ENCODE measurements at regions not wholly inside any gene's neighbourhood (a gene's known extent, or its start where the extent isn't known, plus 50 kb on each side); places are given as distances from the start of the nearest gene placed in this dataset.

DNA sequence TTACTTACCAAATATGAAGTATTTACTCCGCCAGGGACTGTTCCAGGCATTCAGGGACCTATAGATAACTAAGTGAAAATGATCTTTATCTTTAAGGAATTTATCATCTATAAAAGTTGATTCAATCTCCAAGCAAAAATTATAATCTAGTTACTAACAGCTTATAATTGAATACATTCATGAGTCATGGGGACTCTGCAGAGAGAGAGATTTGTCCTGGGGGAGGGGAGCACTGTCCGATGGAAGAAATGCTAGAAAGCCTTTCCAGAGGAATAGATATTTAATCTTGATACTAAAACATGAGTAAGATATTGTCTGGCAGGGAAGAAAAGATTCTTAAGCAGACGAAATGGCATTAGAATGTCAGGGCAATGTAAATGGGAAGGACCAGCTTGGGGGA lies 139.3 kb downstream of the CD164 start:
- H3K9me2 ChIP-seq (ENCODE audit: insufficient read depth, low read length) = no peaks in the 10 kb centered on the region
- no peaks in the 10 kb centered on the region for H3K9me3 ChIP-seq (ENCODE audit: low read length)
- ChIA-PET POLR2A (interaction anchor here (1.4 kb wide), 1 partner anchor 11 kb away, joined by 4 read pairs; no protein-coding TSS in a partner anchor), CTCF (ENCODE audit: unreplicated experiment) (no interaction called here)
- no peak overlapping the region for H3K27ac ChIP-seq (ENCODE audit: low read depth, low read length, poor library complexity, severe bottlenecking)
- H3K79me2 ChIP-seq (ENCODE audit: insufficient read depth, low read depth, low read length) = no peaks in the 10 kb centered on the region
- BruUV-seq (replicated peaks) = no TSS peak
- H3K36me3 ChIP-seq (ENCODE audit: insufficient read depth, low read length) = no peaks in the 10 kb centered on the region
- no peak overlapping the region for H2AFZ ChIP-seq (ENCODE audit: low read length)
- intact Hi-C loops (cut with micrococcal nuclease; ENCODE audit: unreplicated experiment) = no loop called here
- DNase-seq (ENCODE audit: low spot score) = no peak
- TF ChIP-seq, protein P1, sequence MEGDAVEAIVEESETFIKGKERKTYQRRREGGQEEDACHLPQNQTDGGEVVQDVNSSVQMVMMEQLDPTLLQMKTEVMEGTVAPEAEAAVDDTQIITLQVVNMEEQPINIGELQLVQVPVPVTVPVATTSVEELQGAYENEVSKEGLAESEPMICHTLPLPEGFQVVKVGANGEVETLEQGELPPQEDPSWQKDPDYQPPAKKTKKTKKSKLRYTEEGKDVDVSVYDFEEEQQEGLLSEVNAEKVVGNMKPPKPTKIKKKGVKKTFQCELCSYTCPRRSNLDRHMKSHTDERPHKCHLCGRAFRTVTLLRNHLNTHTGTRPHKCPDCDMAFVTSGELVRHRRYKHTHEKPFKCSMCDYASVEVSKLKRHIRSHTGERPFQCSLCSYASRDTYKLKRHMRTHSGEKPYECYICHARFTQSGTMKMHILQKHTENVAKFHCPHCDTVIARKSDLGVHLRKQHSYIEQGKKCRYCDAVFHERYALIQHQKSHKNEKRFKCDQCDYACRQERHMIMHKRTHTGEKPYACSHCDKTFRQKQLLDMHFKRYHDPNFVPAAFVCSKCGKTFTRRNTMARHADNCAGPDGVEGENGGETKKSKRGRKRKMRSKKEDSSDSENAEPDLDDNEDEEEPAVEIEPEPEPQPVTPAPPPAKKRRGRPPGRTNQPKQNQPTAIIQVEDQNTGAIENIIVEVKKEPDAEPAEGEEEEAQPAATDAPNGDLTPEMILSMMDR (conservative IDR thresholded peaks at IDR 0.05; ENCODE audit: low read length) = no peak
- no peak for TF ChIP-seq EZH2phosphoT487 (IDR thresholded peaks at IDR 0.05; ENCODE audit: borderline replicate concordance, low read depth, low read length)
- H3K4me3 ChIP-seq (ENCODE audit: low read depth, low read length, poor library complexity, severe bottlenecking) = no peak overlapping the region
- no peaks in the 10 kb centered on the region for H4K20me1 ChIP-seq (ENCODE audit: insufficient read depth, low read length)
- no peaks in the 10 kb centered on the region for H3K4me1 ChIP-seq (ENCODE audit: insufficient read depth, low read length, poor library complexity, severe bottlenecking)
- no peak overlapping the region for H3K4me2 ChIP-seq (ENCODE audit: low read length)

DNA sequence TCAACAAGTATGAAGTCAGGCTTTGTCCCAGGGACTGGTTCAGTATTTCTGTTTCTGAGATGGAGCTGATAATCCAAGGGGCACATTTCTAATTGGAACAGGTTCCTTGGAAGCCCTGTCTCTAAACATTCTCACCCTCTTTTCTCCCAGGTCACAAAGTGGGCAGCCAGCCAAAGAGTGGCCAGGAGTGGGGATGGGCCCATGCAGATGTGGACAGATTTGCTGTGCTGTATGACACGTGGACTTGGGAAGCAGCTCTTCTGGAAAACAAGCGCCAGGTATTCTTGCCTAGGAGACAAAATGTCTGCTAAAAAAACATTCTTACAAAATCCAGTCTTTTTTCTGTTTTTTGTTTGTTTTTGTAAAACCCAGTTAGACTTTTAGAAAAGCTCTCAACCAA lies 140.2 kb downstream of the CD164 start:
- no peaks in the 10 kb centered on the region for H3K4me1 ChIP-seq (ENCODE audit: insufficient read depth, low read length, poor library complexity, severe bottlenecking)
- H2AFZ ChIP-seq (ENCODE audit: low read length) = no peak overlapping the region
- no peaks in the 10 kb centered on the region for H3K9me2 ChIP-seq (ENCODE audit: insufficient read depth, low read length)
- H3K27ac ChIP-seq (ENCODE audit: low read depth, low read length, poor library complexity, severe bottlenecking) = no peak overlapping the region
- no TSS peak for BruUV-seq (replicated peaks)
- no peaks in the 10 kb centered on the region for H4K20me1 ChIP-seq (ENCODE audit: insufficient read depth, low read length)
- no peak for DNase-seq (ENCODE audit: low spot score)
- CTCF ChIA-PET (ENCODE audit: unreplicated experiment) = no interaction called here
- TF ChIP-seq, protein P1 (conservative IDR thresholded peaks at IDR 0.05; ENCODE audit: low read length) = no peak
- no peak for TF ChIP-seq EZH2phosphoT487 (IDR thresholded peaks at IDR 0.05; ENCODE audit: borderline replicate concordance, low read depth, low read length)
- H3K4me3 ChIP-seq (ENCODE audit: low read depth, low read length, poor library complexity, severe bottlenecking) = no peak overlapping the region
- H3K4me2 ChIP-seq (ENCODE audit: low read length) = no peak overlapping the region
- POLR2A ChIA-PET = interaction anchor here (0.6 to 1.5 kb wide), 6 partner anchors 10 to 760 kb away, joined by 3 to 4 read pairs (median 3); no protein-coding TSS in a partner anchor
- H3K36me3 ChIP-seq (ENCODE audit: insufficient read depth, low read length) = no peaks in the 10 kb centered on the region
- H3K9me3 ChIP-seq (ENCODE audit: low read length) = no peaks in the 10 kb centered on the region
- H3K79me2 ChIP-seq (ENCODE audit: insufficient read depth, low read depth, low read length) = no peaks in the 10 kb centered on the region
- intact Hi-C loops (cut with micrococcal nuclease; ENCODE audit: unreplicated experiment) = no loop called here

DNA sequence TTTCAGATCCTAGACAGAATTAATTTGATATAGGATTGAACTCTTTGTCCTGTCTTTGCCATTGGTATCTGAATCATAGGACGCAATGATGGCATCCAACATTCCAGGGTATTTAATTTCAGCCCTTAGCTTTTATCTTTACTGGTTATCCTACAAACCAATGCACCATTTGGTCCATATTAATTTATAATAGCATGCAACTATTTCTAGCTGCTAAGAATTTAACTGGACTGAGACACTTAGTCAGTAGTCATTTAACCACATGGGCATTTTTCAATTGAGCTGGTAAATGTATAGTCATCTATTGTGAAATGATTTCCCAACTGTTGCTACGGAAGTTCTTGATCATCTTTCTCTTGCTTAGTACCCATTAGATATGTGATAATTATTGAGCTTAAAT lies 141.1 kb downstream of the CD164 start:
- intact Hi-C loops (cut with micrococcal nuclease; ENCODE audit: unreplicated experiment) = no loop called here
- H3K9me3 ChIP-seq (ENCODE audit: low read length) = no peaks in the 10 kb centered on the region
- POLR2A ChIA-PET = interaction anchor here (0.6 to 1.5 kb wide), 5 partner anchors 9 to 759 kb away, joined by 3 to 4 read pairs (median 3); no protein-coding TSS in a partner anchor
- H3K4me1 ChIP-seq (ENCODE audit: insufficient read depth, low read length, poor library complexity, severe bottlenecking) = no peaks in the 10 kb centered on the region
- no peaks in the 10 kb centered on the region for H3K9me2 ChIP-seq (ENCODE audit: insufficient read depth, low read length)
- no peaks in the 10 kb centered on the region for H3K36me3 ChIP-seq (ENCODE audit: insufficient read depth, low read length)
- DNase-seq (ENCODE audit: low spot score) = no peak
- no peak overlapping the region for H3K4me3 ChIP-seq (ENCODE audit: low read depth, low read length, poor library complexity, severe bottlenecking)
- H4K20me1 ChIP-seq (ENCODE audit: insufficient read depth, low read length) = no peaks in the 10 kb centered on the region
- no peaks in the 10 kb centered on the region for H3K79me2 ChIP-seq (ENCODE audit: insufficient read depth, low read depth, low read length)
- CTCF ChIA-PET (ENCODE audit: unreplicated experiment) = no interaction called here
- H3K27ac ChIP-seq (ENCODE audit: low read depth, low read length, poor library complexity, severe bottlenecking) = no peak overlapping the region
- H3K4me2 ChIP-seq (ENCODE audit: low read length) = no peak overlapping the region
- TF ChIP-seq EZH2phosphoT487 (IDR thresholded peaks at IDR 0.05; ENCODE audit: borderline replicate concordance, low read depth, low read length) = no peak
- BruUV-seq (replicated peaks) = no TSS peak
- no peak overlapping the region for H2AFZ ChIP-seq (ENCODE audit: low read length)
